Epithelial cell of proximal tubule (primary cell): ENCODE measurements at regions not wholly inside any gene's neighbourhood (a gene's known extent, or its start where the extent isn't known, plus 50 kb on each side); places are given as distances from the start of the nearest gene placed in this dataset.
"Not testable (repeated sequence)": the region's sequence is repeated elsewhere in the genome, so short reads cannot be mapped to it uniquely, and the experiment has no call there.

ENCODE experiments used
- DNase-seq: peaks from one replicate; pipeline ENCODE4 v3.0.0-alpha.2; 2011; ENCODE audit warnings: low read depth
- H3K4me3 ChIP-seq: 2 replicates; pipeline ENCODE4 v1.5.1; 2011; ENCODE audit warnings: low read depth, mild to moderate bottlenecking, low read length

- not testable (repeated sequence) for H3K4me3 ChIP-seq, DNase-seq
These were observed 536.1 kb downstream of the FOXD4L6 start for GRCh38 chr9:40592406-40592805.

DNA sequence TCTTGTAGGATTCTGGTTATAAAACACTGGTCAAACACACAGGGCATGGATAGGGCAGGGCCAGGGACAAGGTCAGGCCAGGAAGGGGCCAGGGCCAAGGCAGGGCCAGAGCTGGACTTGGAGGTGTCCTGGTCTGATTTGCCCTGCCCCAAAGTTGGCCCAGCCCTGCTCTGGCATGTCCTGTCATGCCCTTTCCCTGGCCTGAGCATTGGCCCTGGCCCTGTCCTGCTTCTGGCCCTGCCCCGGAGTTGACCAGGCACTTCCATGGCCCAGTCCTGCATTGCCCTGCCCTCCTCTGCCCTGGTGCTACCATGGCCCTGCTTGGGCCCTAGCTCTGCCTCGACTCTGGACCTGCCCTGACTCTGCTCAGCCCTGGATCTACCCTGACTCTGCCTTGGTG, 536.6 kb downstream of the FOXD4L6 start:
- not testable (repeated sequence) for H3K4me3 ChIP-seq, DNase-seq

- not testable (repeated sequence) for DNase-seq, H3K4me3 ChIP-seq
These were observed 540.8 kb downstream of the FOXD4L6 start for GRCh38 chr9:40587475-40588195.

DNA sequence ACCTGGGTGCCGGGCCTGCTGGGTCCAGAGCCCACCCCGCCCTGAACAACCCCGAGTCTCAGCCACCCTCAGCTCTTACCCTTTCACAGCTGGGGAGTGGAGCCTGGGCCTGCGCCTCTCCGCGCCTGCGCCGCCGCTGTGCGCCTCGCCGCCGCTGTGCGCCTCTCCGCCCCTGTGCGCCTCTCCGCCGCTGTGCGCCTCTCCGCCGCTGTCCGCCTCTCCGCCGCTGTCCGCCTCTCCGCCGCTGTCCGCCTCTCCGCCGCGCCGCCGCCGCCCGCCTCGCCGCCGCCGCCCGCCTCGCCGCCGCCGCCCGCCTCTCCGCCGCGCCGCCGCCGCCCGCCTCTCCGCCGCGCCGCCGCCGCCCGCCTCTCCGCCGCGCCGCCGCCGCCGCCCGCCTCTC, 544.4 kb downstream of the FOXD4L6 start:
- not testable (repeated sequence) for H3K4me3 ChIP-seq, DNase-seq

- peak overlapping the region; percentile 22 for H3K4me3 ChIP-seq
- not testable (repeated sequence) for DNase-seq
These were observed 545.3 kb downstream of the FOXD4L6 start for GRCh38 chr9:40583230-40583629.

GRCh38 chr9:40578908-40579307, 549.6 kb downstream of the FOXD4L6 start:
- DNase-seq, H3K4me3 ChIP-seq: not testable (repeated sequence)
